SU-DHL-6 (cell line): ENCODE measurements at regions not wholly inside any gene's neighbourhood (a gene's known extent, or its start where the extent isn't known, plus 50 kb on each side); places are given as distances from the start of the nearest gene placed in this dataset.

Experiments
- H2AFZ ChIP-seq: fragments of 200-600 bp; sonication (generic); 2 replicates; pipeline ENCODE4 v1.6.1; 2014; ENCODE audit warnings: low read depth, mild to moderate bottlenecking, moderate library complexity, mixed read lengths, antibody characterized with exemption, low read length; ENCODE audit not compliant: severe bottlenecking
- H3F3A ChIP-seq: fragments of 200-600 bp; shearing (Covaris generic); 2 replicates; pipeline ENCODE4 v1.6.0; 2016; ENCODE audit warnings: antibody characterized with exemption, mild to moderate bottlenecking; ENCODE audit not compliant: insufficient read depth
- H3K27ac ChIP-seq: fragments of 200-600 bp; sonication (generic); 2 replicates; pipeline ENCODE4 v1.5.1; 2016; ENCODE audit warnings: low read depth, mild to moderate bottlenecking, low read length, moderate library complexity, mixed read lengths
- H3K27me3 ChIP-seq: fragments of 200-600 bp; sonication (generic), shearing (Covaris generic); 2 replicates; pipeline ENCODE4 v1.6.0; 2014; ENCODE audit warnings: mild to moderate bottlenecking, low read length
- H3K36me3 ChIP-seq: fragments of 200-600 bp; sonication (generic); 2 replicates; pipeline ENCODE4 v1.6.1; 2014; ENCODE audit warnings: mild to moderate bottlenecking, low read length, mixed read lengths
- H3K4me2 ChIP-seq: fragments of 300-600, 200-600 bp; shearing (Covaris generic), sonication (generic); 2 replicates; pipeline ENCODE4 v1.6.0; 2014; ENCODE audit warnings: low read length, low read depth, mild to moderate bottlenecking; ENCODE audit not compliant: poor library complexity, severe bottlenecking
- H3K4me3 ChIP-seq: fragments of 200-600 bp; sonication (generic); 2 replicates; pipeline ENCODE4 v1.5.1; 2014; ENCODE audit warnings: antibody characterized with exemption, low read length, mild to moderate bottlenecking, mixed read lengths; ENCODE audit not compliant: insufficient read depth, poor library complexity, severe bottlenecking
- H3K79me2 ChIP-seq: fragments of 200-600 bp; sonication (generic); 2 replicates; pipeline ENCODE4 v1.6.1; 2014; ENCODE audit warnings: mild to moderate bottlenecking, low read length, moderate library complexity; ENCODE audit not compliant: insufficient read depth
- H3K9ac ChIP-seq: fragments of 200-600 bp; sonication (generic); 2 replicates; pipeline ENCODE4 v1.7.0; 2014; ENCODE audit warnings: mild to moderate bottlenecking, low read length
- H3K9me2 ChIP-seq: fragments of 200-600 bp; sonication (generic); replicated peaks from 2 replicates; pipeline ENCODE4 v1.6.1; 2014; ENCODE audit warnings: low read length; ENCODE audit not compliant: insufficient read depth
- H3K9me3 ChIP-seq: fragments of 200-600 bp; sonication (generic); 2 replicates; pipeline ENCODE4 v1.6.1; 2014; ENCODE audit warnings: low read length, mixed read lengths; ENCODE audit not compliant: insufficient read depth
- H4K20me1 ChIP-seq: fragments of 200-600 bp; sonication (generic); 2 replicates; pipeline ENCODE4 v1.6.1; 2014; ENCODE audit warnings: low read depth, mild to moderate bottlenecking, antibody characterized with exemption, low read length, moderate library complexity, mixed read lengths
- EZH2phosphoT487 ChIP-seq: fragments of 200-600 bp; sonication (generic), shearing (Covaris generic); conservative IDR thresholded peaks from 2 replicates; pipeline ENCODE4 v1.6.1; 2018; ENCODE audit warnings: mild to moderate bottlenecking, antibody characterized with exemption, low read length, moderate library complexity, mixed read lengths
- TF ChIP-seq, protein P1 (sequence below): fragments of 200-600 bp; sonication (generic); IDR thresholded peaks from one replicate; pipeline ENCODE4 v1.5.1; 2017; ENCODE audit warnings: antibody characterized with exemption, mild to moderate bottlenecking, low read length, moderate library complexity; ENCODE audit not compliant: insufficient read depth, poor library complexity, severe bottlenecking

DNA sequence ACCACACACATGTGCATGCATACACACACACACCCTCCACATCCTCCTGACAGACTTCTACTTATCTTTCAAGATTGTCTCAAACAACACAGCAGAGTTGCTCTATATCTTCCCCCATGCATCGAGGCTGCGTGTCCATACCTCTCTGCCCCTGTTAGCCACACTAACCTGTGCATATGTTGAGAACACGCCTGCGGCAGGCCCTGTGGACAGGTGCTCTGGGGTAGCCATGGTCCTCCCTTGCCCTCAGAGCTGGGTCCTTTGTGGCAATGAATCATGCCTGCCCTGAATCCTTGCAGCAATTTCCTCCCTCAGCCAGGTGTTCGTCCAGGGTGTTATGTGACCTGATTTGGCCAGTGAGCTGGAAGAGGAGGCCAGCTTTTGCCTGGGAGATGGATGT lies 213.3 kb downstream of the KATNAL1 start:
- Histone ChIP-seq H3F3A (no peaks in the 10 kb centered on the region), H4K20me1 (no peaks in the 10 kb centered on the region), H3K9me2 (no peaks in the 10 kb centered on the region), H3K27ac (no peak overlapping the region), H3K9ac (no peak overlapping the region), H3K4me3 (no peak overlapping the region), H3K4me2 (no peak overlapping the region), H3K9me3 (no peaks in the 10 kb centered on the region), H2AFZ (no peak overlapping the region), H3K27me3 (no peaks in the 10 kb centered on the region), H3K79me2 (no peaks in the 10 kb centered on the region), H3K36me3 (no peaks in the 10 kb centered on the region)
- no peak for TF ChIP-seq EZH2phosphoT487
- TF ChIP-seq, protein P1, sequence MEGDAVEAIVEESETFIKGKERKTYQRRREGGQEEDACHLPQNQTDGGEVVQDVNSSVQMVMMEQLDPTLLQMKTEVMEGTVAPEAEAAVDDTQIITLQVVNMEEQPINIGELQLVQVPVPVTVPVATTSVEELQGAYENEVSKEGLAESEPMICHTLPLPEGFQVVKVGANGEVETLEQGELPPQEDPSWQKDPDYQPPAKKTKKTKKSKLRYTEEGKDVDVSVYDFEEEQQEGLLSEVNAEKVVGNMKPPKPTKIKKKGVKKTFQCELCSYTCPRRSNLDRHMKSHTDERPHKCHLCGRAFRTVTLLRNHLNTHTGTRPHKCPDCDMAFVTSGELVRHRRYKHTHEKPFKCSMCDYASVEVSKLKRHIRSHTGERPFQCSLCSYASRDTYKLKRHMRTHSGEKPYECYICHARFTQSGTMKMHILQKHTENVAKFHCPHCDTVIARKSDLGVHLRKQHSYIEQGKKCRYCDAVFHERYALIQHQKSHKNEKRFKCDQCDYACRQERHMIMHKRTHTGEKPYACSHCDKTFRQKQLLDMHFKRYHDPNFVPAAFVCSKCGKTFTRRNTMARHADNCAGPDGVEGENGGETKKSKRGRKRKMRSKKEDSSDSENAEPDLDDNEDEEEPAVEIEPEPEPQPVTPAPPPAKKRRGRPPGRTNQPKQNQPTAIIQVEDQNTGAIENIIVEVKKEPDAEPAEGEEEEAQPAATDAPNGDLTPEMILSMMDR: no peak

DNA sequence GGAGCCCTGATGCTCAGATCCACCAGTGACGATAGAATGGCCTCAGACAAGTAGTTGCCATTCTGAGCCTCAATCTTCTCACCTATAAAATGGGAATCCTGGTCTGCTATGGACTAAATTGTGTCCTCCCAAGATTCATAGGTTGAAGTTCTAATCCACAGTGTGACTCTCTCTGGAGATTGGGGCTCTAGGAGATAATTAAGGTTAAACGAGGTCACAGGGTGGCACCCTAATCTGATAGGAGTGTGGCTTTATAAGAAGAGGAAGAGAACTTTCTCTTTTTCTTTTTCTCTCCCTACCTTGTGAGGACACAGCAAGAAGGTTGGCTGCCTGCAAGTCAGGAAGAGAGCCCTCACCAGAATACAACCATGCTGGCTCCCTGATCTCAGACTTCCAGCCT lies 214.1 kb downstream of the KATNAL1 start:
- H3K4me2 ChIP-seq: no peak overlapping the region
- H3K9me2 ChIP-seq: no peaks in the 10 kb centered on the region
- H3K79me2 ChIP-seq: no peaks in the 10 kb centered on the region
- H3K4me3 ChIP-seq: no peak overlapping the region
- no peaks in the 10 kb centered on the region for H3K27me3 ChIP-seq
- no peaks in the 10 kb centered on the region for H3K9me3 ChIP-seq
- H4K20me1 ChIP-seq: no peaks in the 10 kb centered on the region
- no peaks in the 10 kb centered on the region for H3K36me3 ChIP-seq
- no peak overlapping the region for H2AFZ ChIP-seq
- no peak overlapping the region for H3K27ac ChIP-seq
- H3K9ac ChIP-seq: no peak overlapping the region
- no peaks in the 10 kb centered on the region for H3F3A ChIP-seq
- TF ChIP-seq, protein P1: no peak
- no peak for TF ChIP-seq EZH2phosphoT487

DNA sequence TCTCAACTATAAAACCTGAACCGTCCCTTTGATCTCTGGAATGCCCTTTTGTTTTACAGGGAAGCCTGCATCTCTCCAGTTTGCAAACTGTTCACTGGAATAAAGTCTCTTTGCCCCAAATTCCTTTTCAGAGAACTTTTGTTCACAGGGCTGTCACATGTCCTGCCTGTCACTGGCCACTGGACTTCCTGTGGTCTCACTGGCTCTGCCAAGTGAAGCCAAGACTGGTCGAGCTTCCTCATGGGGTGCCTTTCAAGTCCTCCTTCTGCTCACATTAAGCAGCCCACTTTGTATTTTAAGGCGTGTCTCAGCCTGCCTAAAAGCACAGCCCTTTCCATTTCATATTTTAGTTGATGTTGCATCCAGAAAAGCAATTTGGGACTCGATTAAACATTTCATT lies 215.7 kb downstream of the KATNAL1 start:
- H2AFZ ChIP-seq: no peak overlapping the region
- H3K4me3 ChIP-seq: no peak overlapping the region
- H3F3A ChIP-seq: no peaks in the 10 kb centered on the region
- H3K4me2 ChIP-seq: no peak overlapping the region
- no peak overlapping the region for H3K9ac ChIP-seq
- TF ChIP-seq, protein P1: no peak
- no peak for TF ChIP-seq EZH2phosphoT487
- no peaks in the 10 kb centered on the region for H4K20me1 ChIP-seq
- H3K36me3 ChIP-seq: no peaks in the 10 kb centered on the region
- H3K27ac ChIP-seq: no peak overlapping the region
- H3K9me2 ChIP-seq: no peaks in the 10 kb centered on the region
- H3K79me2 ChIP-seq: no peaks in the 10 kb centered on the region
- no peaks in the 10 kb centered on the region for H3K27me3 ChIP-seq
- H3K9me3 ChIP-seq: no peaks in the 10 kb centered on the region
